ENCODE measurements at regions not wholly inside any gene's neighbourhood (a gene's known extent, or its start where the extent isn't known, plus 50 kb on each side); places are given as distances from the start of the nearest gene placed in this dataset.

DNA sequence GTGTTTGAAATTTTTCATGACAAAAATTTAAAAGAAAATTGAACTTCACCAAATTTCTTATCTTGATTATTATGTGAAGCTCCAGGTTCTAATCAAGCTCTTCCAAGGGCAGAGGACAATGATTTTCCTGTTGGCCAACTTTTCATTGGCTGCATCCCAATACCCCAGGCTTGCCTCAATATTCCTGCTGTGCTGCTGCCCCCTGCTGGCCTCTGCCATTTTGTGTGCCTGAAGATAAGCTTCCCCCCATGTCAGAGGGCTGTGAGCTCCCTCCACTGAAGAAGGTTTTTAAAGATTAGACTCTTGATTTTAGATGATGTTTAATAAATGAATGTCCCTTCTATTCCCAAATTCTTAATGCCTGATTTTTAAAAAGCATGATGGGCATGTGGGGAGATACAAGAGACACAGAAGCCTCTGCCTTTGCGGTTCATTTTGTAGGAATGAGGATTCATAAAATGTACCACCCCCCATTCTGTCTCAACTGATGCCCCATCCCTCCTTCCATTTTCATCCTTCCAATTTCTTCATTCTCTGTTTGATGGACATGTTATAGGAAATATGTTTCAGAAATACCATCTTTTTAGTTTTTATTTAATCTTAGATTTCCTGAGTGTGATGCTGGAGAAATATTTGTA is 76.7 kb upstream of the RGS6 start:
- TF ChIP-seq, protein P1, sequence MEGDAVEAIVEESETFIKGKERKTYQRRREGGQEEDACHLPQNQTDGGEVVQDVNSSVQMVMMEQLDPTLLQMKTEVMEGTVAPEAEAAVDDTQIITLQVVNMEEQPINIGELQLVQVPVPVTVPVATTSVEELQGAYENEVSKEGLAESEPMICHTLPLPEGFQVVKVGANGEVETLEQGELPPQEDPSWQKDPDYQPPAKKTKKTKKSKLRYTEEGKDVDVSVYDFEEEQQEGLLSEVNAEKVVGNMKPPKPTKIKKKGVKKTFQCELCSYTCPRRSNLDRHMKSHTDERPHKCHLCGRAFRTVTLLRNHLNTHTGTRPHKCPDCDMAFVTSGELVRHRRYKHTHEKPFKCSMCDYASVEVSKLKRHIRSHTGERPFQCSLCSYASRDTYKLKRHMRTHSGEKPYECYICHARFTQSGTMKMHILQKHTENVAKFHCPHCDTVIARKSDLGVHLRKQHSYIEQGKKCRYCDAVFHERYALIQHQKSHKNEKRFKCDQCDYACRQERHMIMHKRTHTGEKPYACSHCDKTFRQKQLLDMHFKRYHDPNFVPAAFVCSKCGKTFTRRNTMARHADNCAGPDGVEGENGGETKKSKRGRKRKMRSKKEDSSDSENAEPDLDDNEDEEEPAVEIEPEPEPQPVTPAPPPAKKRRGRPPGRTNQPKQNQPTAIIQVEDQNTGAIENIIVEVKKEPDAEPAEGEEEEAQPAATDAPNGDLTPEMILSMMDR (IDR thresholded peaks at IDR 0.05; ENCODE audit: extremely low read depth in 1 of 2, insufficient read depth in 1 of 2, low read depth in 1 of 2, low read length in 2 of 2), result peak; percentile 73 to 78
- TF ChIP-seq POLR2AphosphoS5 (IDR thresholded peaks at IDR 0.05; ENCODE audit: insufficient read depth, low read depth, low read length) (no peak), EZH2 (IDR thresholded peaks at IDR 0.05; ENCODE audit: borderline replicate concordance, low read depth, low read length, severe bottlenecking) (no peak), JUN (IDR thresholded peaks at IDR 0.05; ENCODE audit: borderline replicate concordance, insufficient read depth, insufficient read length, low read depth) (no peak), POLR2A (IDR thresholded peaks at IDR 0.05; ENCODE audit: low read depth, low read length) (no peak), GATA2 (IDR thresholded peaks at IDR 0.05; ENCODE audit: insufficient read depth, insufficient read length, low read depth, low read length) (no peak), MYC (IDR thresholded peaks at IDR 0.05; ENCODE audit: low read depth, low read length) (no peak)
- TF ChIP-seq, protein P2, sequence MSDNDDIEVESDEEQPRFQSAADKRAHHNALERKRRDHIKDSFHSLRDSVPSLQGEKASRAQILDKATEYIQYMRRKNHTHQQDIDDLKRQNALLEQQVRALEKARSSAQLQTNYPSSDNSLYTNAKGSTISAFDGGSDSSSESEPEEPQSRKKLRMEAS (IDR thresholded peaks at IDR 0.05; ENCODE audit: insufficient read depth, insufficient read length), result no peak
